ENCODE measurements at regions not wholly inside any gene's neighbourhood (a gene's known extent, or its start where the extent isn't known, plus 50 kb on each side); places are given as distances from the start of the nearest gene placed in this dataset.

- Histone ChIP-seq H3K14ac (ENCODE audit: low read length) (no peak overlapping the region), H3K4me1 (ENCODE audit: control insufficient read depth in 2 of 2, insufficient read depth in 1 of 2, low read depth in 1 of 2, low read length in 2 of 2) (no peaks in the 10 kb centered on the region), H3K36me3 (replicated peaks in 1 of 2; ENCODE audit: control insufficient read depth in 2 of 2, insufficient read depth in 2 of 2, low read length in 2 of 2) (no peaks in the 10 kb centered on the region), H3K23ac (ENCODE audit: low read depth, low read length, poor library complexity) (no peak overlapping the region), H3K9ac (ENCODE audit: low read depth, low read length, poor library complexity) (no peak overlapping the region), H2AFZ (ENCODE audit: low read length) (no peak overlapping the region), H3K4me3 (ENCODE audit: low read length in 2 of 2) (no peak overlapping the region), H3K4ac (ENCODE audit: low read length) (no peak overlapping the region), H3K18ac (ENCODE audit: low read length) (no peak overlapping the region), H2AK5ac (ENCODE audit: low read depth, low read length) (no peak overlapping the region), H3K27ac (replicated peaks; ENCODE audit: low read length) (no peak overlapping the region), H3K79me1 (ENCODE audit: low read depth, low read length) (no peaks in the 10 kb centered on the region), H2BK15ac (ENCODE audit: low read length) (no peak overlapping the region), H2BK12ac (ENCODE audit: low read length) (no peak overlapping the region), H3K27me3 (ENCODE audit: control insufficient read depth in 3 of 3, insufficient read depth in 3 of 3, low read depth in 1 of 3, low read length in 3 of 3) (no peaks in the 10 kb centered on the region), H4K8ac (ENCODE audit: low read depth, low read length) (no peak overlapping the region), H2BK5ac (ENCODE audit: low read length) (no peak overlapping the region), H3K4me2 (ENCODE audit: insufficient read depth, low read length, poor library complexity, severe bottlenecking) (no peak overlapping the region), H4K91ac (ENCODE audit: low read depth, low read length, poor library complexity) (no peak overlapping the region), H2BK120ac (ENCODE audit: low read depth, low read length) (no peak overlapping the region), H3K9me3 (replicated peaks in 1 of 2; ENCODE audit: control insufficient read depth in 2 of 2, insufficient read depth in 1 of 2, low read depth in 1 of 2, low read length in 2 of 2) (peaks cover 0 to 2% of the 10 kb centered on the region in 2 donors)
- no peak for DNase-seq (ENCODE audit: low spot score)
Measured at GRCh38 chr9:82106536-82106935, 118.0 kb downstream of the SPATA31D1 start.

- Histone ChIP-seq H4K8ac (ENCODE audit: low read depth, low read length) (no peak overlapping the region), H4K91ac (ENCODE audit: low read depth, low read length, poor library complexity) (no peak overlapping the region), H2BK15ac (ENCODE audit: low read length) (no peak overlapping the region), H3K14ac (ENCODE audit: low read length) (no peak overlapping the region), H3K4me1 (ENCODE audit: control insufficient read depth in 2 of 2, insufficient read depth in 1 of 2, low read depth in 1 of 2, low read length in 2 of 2) (no peaks in the 10 kb centered on the region), H3K36me3 (replicated peaks in 1 of 2; ENCODE audit: control insufficient read depth in 2 of 2, insufficient read depth in 2 of 2, low read length in 2 of 2) (no peaks in the 10 kb centered on the region), H3K23ac (ENCODE audit: low read depth, low read length, poor library complexity) (no peak overlapping the region), H3K9me3 (replicated peaks in 1 of 2; ENCODE audit: control insufficient read depth in 2 of 2, insufficient read depth in 1 of 2, low read depth in 1 of 2, low read length in 2 of 2) (no peaks in the 10 kb centered on the region), H3K4me2 (ENCODE audit: insufficient read depth, low read length, poor library complexity, severe bottlenecking) (no peak overlapping the region), H3K27ac (replicated peaks; ENCODE audit: low read length) (no peak overlapping the region), H3K18ac (ENCODE audit: low read length) (no peak overlapping the region), H3K27me3 (ENCODE audit: control insufficient read depth in 3 of 3, insufficient read depth in 3 of 3, low read depth in 1 of 3, low read length in 3 of 3) (no peaks in the 10 kb centered on the region), H2BK12ac (ENCODE audit: low read length) (no peak overlapping the region), H2BK120ac (ENCODE audit: low read depth, low read length) (no peak overlapping the region), H2AFZ (ENCODE audit: low read length) (no peak overlapping the region), H3K4me3 (ENCODE audit: low read length in 2 of 2) (no peak overlapping the region), H3K79me1 (ENCODE audit: low read depth, low read length) (no peaks in the 10 kb centered on the region), H3K4ac (ENCODE audit: low read length) (no peak overlapping the region), H2BK5ac (ENCODE audit: low read length) (no peak overlapping the region), H3K9ac (ENCODE audit: low read depth, low read length, poor library complexity) (no peak overlapping the region), H2AK5ac (ENCODE audit: low read depth, low read length) (no peak overlapping the region)
- no CpG with 5 or more reads among the region's 1 CpG for WGBS, 2 donors (ENCODE audit: extremely low coverage in 2 of 2, insufficient read length in 2 of 2, insufficient replicate concordance in 1 of 2)
- no peak for DNase-seq (ENCODE audit: low spot score)
Measured at GRCh38 chr9:82108474-82108873, 119.9 kb downstream of the SPATA31D1 start.

GRCh38 chr9:82108941-82109340, 120.4 kb downstream of the SPATA31D1 start:
- H3K4ac ChIP-seq (ENCODE audit: low read length), result no peak overlapping the region
- H3K9ac ChIP-seq (ENCODE audit: low read depth, low read length, poor library complexity), result no peak overlapping the region
- no peaks in the 10 kb centered on the region for H3K36me3 ChIP-seq (replicated peaks in 1 of 2; ENCODE audit: control insufficient read depth in 2 of 2, insufficient read depth in 2 of 2, low read length in 2 of 2)
- H3K4me3 ChIP-seq (ENCODE audit: low read length in 2 of 2), result no peak overlapping the region
- no peak overlapping the region for H3K27ac ChIP-seq (replicated peaks; ENCODE audit: low read length)
- no peaks in the 10 kb centered on the region for H3K79me1 ChIP-seq (ENCODE audit: low read depth, low read length)
- H4K8ac ChIP-seq (ENCODE audit: low read depth, low read length), result no peak overlapping the region
- H3K9me3 ChIP-seq (replicated peaks in 1 of 2; ENCODE audit: control insufficient read depth in 2 of 2, insufficient read depth in 1 of 2, low read depth in 1 of 2, low read length in 2 of 2), result no peaks in the 10 kb centered on the region
- no peak overlapping the region for H2BK5ac ChIP-seq (ENCODE audit: low read length)
- no peak overlapping the region for H2BK120ac ChIP-seq (ENCODE audit: low read depth, low read length)
- no peak overlapping the region for H2AK5ac ChIP-seq (ENCODE audit: low read depth, low read length)
- H3K4me1 ChIP-seq (ENCODE audit: control insufficient read depth in 2 of 2, insufficient read depth in 1 of 2, low read depth in 1 of 2, low read length in 2 of 2), result no peaks in the 10 kb centered on the region
- H4K91ac ChIP-seq (ENCODE audit: low read depth, low read length, poor library complexity), result no peak overlapping the region
- no peak overlapping the region for H2BK15ac ChIP-seq (ENCODE audit: low read length)
- no peak overlapping the region for H3K4me2 ChIP-seq (ENCODE audit: insufficient read depth, low read length, poor library complexity, severe bottlenecking)
- H3K18ac ChIP-seq (ENCODE audit: low read length), result no peak overlapping the region
- no peak for DNase-seq (ENCODE audit: low spot score)
- H3K14ac ChIP-seq (ENCODE audit: low read length), result no peak overlapping the region
- H2BK12ac ChIP-seq (ENCODE audit: low read length), result no peak overlapping the region
- H3K23ac ChIP-seq (ENCODE audit: low read depth, low read length, poor library complexity), result no peak overlapping the region
- H3K27me3 ChIP-seq (ENCODE audit: control insufficient read depth in 3 of 3, insufficient read depth in 3 of 3, low read depth in 1 of 3, low read length in 3 of 3), result no peaks in the 10 kb centered on the region
- no peak overlapping the region for H2AFZ ChIP-seq (ENCODE audit: low read length)

GRCh38 chr9:82109626-82110025, 121.1 kb downstream of the SPATA31D1 start:
- DNase-seq (ENCODE audit: low spot score), result no peak
- no peak overlapping the region for H3K23ac ChIP-seq (ENCODE audit: low read depth, low read length, poor library complexity)
- no peaks in the 10 kb centered on the region for H3K36me3 ChIP-seq (replicated peaks in 1 of 2; ENCODE audit: control insufficient read depth in 2 of 2, insufficient read depth in 2 of 2, low read length in 2 of 2)
- H2AFZ ChIP-seq (ENCODE audit: low read length), result no peak overlapping the region
- H3K4me1 ChIP-seq (ENCODE audit: control insufficient read depth in 2 of 2, insufficient read depth in 1 of 2, low read depth in 1 of 2, low read length in 2 of 2), result no peaks in the 10 kb centered on the region
- no peaks in the 10 kb centered on the region for H3K27me3 ChIP-seq (ENCODE audit: control insufficient read depth in 3 of 3, insufficient read depth in 3 of 3, low read depth in 1 of 3, low read length in 3 of 3)
- no peak overlapping the region for H2BK5ac ChIP-seq (ENCODE audit: low read length)
- H2BK15ac ChIP-seq (ENCODE audit: low read length), result no peak overlapping the region
- no peak overlapping the region for H3K18ac ChIP-seq (ENCODE audit: low read length)
- H2BK120ac ChIP-seq (ENCODE audit: low read depth, low read length), result no peak overlapping the region
- no peak overlapping the region for H3K4me2 ChIP-seq (ENCODE audit: insufficient read depth, low read length, poor library complexity, severe bottlenecking)
- H3K14ac ChIP-seq (ENCODE audit: low read length), result no peak overlapping the region
- H4K91ac ChIP-seq (ENCODE audit: low read depth, low read length, poor library complexity), result no peak overlapping the region
- H3K4ac ChIP-seq (ENCODE audit: low read length), result no peak overlapping the region
- no peak overlapping the region for H3K9ac ChIP-seq (ENCODE audit: low read depth, low read length, poor library complexity)
- no peaks in the 10 kb centered on the region for H3K79me1 ChIP-seq (ENCODE audit: low read depth, low read length)
- H4K8ac ChIP-seq (ENCODE audit: low read depth, low read length), result no peak overlapping the region
- no peak overlapping the region for H2AK5ac ChIP-seq (ENCODE audit: low read depth, low read length)
- no peaks in the 10 kb centered on the region for H3K9me3 ChIP-seq (replicated peaks in 1 of 2; ENCODE audit: control insufficient read depth in 2 of 2, insufficient read depth in 1 of 2, low read depth in 1 of 2, low read length in 2 of 2)
- H2BK12ac ChIP-seq (ENCODE audit: low read length), result no peak overlapping the region
- no peak overlapping the region for H3K4me3 ChIP-seq (ENCODE audit: low read length in 2 of 2)
- H3K27ac ChIP-seq (replicated peaks; ENCODE audit: low read length), result no peak overlapping the region
